Activated T-cell treated with anti-CD3 and anti-CD28 coated beads, Interleukin-2, amount 50 U/mL, for 48 hours (primary cell): ENCODE measurements at regions not wholly inside any gene's neighbourhood (a gene's known extent, or its start where the extent isn't known, plus 50 kb on each side); places are given as distances from the start of the nearest gene placed in this dataset.

Source experiments
- DNase-seq, 2 experiments: peaks; one replicate each; pipeline ENCODE4 v3.0.0-alpha.2; 2020

DNA sequence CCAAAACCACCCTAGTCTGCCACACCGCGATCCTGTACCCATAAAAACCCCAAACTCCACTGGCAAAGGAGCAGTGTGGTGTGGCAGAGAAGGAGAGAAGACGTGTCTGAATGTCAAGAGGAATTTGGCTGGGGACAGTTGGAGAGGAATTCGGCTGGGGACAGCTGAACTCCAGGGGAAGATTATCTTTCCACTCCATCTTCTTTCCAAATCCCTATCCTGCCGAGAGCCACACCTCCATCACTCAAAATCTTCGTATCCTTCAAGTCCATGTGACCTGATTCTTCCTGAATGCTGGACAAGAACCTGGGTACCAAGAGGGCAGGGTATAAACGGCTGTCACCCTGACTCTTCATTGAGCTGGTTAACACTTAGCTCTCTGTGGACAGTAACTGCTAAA, 448.1 kb downstream of the ARHGEF28 start:
- DNase-seq, result no peak

DNA sequence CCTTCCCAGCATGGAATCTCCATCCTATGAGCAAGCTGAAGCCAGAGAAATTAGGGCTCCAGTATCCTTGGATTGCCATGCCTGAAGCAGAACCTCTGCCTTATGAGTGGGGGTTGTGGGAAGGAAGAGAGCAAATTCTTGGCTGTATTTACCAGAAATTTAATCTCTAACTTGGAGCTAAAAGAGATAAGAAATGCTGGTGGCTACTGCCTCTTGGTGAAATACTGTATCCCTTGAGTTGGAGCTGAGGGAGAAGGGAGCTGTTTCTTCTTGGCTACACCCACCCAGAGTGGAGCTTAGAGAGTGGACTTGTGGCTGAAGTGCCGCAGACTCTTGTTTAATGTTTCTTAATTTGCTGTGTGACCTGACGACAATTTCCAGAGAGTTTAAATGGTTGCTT, 447.3 kb downstream of the ARHGEF28 start:
- no peak for DNase-seq

DNA sequence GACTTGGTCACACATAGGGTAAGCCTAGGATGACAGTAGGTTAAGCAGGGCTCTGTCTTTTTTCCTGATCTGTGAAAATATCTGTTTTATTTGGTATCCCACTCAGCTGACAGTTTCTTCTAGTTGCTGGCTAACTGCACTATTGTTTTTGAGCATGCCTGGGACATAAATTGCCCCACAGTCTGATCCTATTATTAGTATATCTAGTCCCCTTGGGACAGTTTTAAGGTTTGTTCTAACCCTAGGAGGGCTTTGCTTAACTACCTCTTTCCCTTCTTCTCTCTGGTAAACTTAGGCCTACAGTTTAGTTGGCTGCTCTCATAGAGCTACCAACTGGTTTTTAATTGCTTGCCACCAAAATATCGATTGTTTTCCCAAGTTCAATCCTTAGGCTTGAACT, 446.6 kb downstream of the ARHGEF28 start:
- DNase-seq, result no peak

DNA sequence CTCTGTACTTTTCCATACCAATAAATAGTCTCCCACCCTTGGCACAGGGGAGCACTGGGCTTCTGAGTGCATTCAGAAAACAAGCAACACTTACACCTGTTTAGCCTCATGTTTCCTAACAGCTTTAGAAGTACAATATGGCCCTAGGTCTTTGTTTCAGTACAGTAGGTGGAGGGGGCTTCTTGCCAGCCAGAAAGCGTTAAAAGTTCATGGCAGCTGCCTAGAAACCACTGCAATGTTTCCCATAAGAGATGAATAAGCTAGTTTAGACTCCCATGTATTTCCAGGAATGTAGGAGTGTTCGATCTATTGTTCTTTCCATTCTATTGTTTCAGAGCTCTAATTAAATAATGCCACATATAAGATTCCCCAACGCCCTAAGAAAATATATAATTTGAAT, 444.8 kb downstream of the ARHGEF28 start:
- DNase-seq, result no peak

- DNase-seq, result no peak
Measured at GRCh38 chr5:74069741-74070140, 443.7 kb downstream of the ARHGEF28 start.

GRCh38 chr5:74067748-74068541, 441.9 kb downstream of the ARHGEF28 start:
- no peak for DNase-seq

DNA sequence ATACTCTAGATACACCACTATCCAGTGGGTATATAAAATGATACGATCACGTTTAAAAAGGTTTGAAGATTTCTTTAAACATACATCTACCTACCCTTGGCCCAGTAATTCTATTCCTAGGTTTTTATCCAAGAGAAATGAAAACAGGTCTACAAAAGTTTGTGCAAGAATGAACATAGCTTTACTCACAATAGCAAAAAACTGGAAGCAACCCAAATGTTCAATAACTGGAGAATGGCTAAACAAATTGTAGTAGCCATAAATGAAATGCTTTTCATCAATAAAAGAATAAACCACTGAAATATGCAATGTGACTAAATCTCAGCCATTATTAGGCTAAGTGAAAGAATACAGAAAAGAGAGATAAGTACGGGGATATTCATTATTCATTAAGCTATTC, 438.9 kb downstream of the ARHGEF28 start:
- DNase-seq, result no peak

- DNase-seq, result no peak
Measured at GRCh38 chr5:74064225-74064624, 438.2 kb downstream of the ARHGEF28 start.

- DNase-seq, result no peak
Measured at GRCh38 chr5:74063821-74064220, 437.8 kb downstream of the ARHGEF28 start.

DNA sequence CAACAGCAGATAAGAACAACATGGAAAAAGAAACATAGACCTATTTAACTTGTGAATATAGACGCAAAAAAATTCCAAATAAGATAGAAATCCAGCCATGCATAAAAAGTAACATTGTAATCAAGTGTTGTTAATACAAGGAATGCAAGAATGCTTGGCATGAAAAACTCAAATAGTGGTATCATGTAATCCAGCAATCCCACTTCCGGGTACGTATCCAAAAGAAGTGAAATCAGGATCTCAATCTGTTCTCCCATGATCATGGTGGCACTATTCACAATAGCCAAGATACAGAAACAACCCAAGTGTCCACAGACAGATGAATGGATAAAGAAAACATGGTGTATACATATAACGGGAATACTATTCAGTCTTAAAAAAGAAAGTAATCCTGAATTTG, 437.4 kb downstream of the ARHGEF28 start:
- DNase-seq, result no peak

DNA sequence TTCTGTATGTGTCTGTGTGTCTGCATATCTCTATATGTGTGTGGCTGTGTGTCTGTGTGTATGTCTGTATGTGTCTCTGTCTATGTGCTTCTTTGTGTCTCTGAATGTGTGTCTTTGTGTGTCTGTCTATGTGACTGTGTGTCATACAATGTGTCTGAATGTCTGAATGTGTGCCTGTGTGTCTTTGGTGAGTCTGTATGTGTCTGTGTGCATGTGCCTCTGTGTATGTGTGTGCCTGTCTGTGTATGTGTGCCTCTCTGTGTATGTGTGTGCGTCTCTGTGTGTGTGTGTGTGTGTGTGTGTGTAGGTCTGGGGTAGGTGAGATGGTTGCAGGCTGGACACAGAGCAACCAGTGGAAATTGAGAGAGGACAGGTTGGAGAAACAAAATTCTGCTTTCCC, 435.3 kb downstream of the ARHGEF28 start:
- no peak for DNase-seq

- no peak for DNase-seq
Measured at GRCh38 chr5:74059706-74060105, 433.7 kb downstream of the ARHGEF28 start.

GRCh38 chr5:74056789-74057164, 430.8 kb downstream of the ARHGEF28 start:
- no peak for DNase-seq

DNA sequence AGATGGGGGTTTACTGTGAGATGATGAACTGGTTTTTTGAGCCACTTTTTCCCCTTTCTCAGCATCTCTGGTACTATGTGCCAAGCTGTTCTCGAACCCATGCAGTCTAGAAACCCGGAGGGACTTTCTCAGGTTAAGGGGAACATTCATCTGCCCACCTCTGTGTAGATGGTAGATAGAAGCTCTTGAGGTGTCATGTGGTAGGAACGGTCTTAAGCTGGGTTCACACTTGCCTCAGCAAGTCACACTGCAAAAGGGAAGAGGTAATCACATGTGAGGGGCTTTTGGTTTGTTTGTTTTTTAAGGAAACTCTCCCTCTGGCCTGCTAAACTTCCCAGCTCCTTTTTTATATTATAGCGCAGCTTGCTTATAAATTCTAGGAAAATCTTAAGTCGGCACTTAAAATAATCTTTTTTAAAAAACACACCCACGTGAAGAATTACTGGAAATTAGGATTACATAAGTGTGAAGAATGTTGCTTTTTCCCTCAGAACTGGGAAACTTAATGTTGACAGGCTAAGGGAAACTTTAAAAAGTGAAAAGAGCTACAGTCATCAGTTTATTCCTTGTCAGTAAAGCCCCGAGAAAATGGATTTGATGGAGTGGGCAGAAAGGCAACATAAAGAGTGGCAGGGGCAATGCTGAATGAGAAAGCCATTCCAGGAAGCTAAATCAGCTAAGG, 430.3 kb downstream of the ARHGEF28 start:
- DNase-seq, result no peak

- DNase-seq, result no peak
Measured at GRCh38 chr5:74055486-74056106, 429.6 kb downstream of the ARHGEF28 start.

DNA sequence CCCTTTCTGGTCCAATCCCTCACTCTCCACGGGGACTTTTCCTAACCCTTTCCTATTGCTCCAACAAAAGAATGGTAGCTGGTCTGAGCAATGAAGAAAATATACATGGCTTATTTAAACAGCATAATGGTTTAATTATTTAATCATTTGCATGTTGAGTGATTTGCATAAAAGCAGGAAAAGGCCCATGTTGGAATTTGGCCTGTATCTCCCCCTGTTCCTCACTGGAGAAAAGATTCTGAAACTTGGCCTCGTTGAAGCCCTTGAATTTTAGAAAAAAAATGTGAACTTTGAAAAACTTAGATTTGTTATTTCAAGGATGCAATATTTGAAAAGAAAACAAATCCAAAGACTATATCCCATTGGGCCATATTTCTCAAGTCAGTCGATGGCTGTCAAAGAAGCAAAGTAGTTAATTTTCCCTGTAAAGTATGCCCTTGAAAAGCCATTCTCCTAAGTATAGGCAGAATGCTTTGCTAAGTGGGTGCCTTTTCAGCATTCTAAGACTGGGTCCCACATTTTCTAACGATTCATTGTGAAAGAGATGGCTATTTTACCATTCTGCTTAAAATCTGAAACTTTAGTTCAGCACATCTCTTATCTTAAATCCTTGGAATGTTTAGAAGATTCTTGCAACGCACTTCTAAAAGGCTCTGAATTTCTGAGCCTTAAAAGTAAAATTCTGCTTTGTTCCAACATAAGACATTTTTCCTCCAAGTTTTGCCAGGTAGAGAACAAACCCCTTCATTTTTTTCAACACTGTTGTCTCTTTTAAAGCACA, 428.8 kb downstream of the ARHGEF28 start:
- no peak for DNase-seq

DNA sequence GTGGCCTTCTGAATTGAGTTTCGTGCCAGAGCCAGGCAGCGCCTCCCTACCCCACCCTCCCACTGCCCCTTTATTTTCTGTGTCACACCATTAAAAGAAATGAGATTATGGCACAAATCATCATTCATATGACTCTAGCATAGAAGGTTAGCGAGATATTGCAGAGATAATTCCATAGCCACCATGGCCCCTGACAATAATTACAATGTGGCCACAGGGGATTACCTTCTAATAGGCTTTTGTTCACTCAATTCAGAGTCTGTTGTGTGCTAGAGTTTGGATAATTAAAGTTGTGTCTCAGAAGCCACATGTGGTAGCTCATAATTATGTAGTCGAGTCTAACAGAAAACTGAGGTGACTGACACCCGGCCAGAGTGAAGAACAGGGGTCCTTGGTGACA, 428.1 kb downstream of the ARHGEF28 start:
- DNase-seq, result no peak

- DNase-seq, result no peak
Measured at GRCh38 chr5:74052441-74053221, 426.6 kb downstream of the ARHGEF28 start.

- DNase-seq, result no peak
Measured at GRCh38 chr5:74051076-74051475, 425.1 kb downstream of the ARHGEF28 start.

DNA sequence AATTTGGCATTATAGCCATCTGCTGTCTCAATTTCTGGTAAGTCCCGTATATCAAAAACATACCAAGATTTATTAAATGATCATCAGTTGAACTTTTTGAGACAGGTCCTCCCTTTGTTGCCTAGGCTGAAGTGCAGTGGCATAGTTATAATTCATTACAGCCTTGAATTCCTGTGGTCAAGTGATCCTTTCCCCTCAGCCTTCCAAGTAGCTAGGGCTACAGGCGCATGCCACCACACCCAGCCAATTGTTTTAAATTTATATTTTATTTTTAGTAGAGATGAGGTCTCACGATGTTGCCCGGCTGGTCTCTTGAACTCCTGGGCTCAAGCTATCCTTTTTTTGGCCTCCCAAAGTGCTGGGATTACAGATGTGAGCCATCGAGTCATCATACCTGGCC, 418.9 kb downstream of the ARHGEF28 start:
- no peak for DNase-seq

DNA sequence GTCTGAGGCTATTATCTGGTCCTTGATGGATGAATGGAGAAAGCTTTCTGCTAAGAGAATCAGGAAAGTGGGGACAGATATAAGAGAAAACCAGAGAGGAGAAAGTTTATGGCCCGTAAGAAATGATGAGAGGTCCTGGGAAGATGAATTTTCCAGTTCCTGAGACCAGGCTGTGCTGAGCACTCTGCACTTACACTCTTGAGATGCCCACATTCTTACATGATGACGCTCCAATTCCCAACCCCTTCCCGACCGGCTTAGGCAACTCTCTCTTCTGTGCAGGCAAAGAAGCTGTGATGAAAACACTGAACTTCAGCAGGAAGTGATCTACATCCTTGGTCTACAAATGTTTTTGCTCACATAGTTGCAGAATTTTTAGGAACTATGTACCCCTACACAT, 417.0 kb downstream of the ARHGEF28 start:
- no peak for DNase-seq

DNA sequence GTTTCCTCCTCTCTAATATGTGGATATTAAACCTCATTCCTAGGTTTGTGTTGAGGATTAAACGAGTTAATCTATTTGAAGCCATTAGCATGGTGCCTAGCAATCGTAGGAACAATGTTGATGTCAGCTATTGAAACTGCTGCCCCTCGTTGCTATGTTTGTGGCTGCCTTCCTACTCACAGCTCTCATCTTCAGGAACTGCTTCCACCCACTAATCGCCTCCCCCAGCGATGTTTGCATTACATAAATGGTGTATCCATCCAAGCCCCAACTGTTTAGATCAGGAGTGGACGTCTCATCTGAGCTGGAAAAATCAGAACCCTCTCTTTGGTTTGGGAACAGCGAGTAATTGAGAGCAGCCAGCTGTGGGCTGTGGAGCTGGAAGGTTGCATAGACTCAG, 416.6 kb downstream of the ARHGEF28 start:
- DNase-seq, result no peak

GRCh38 chr5:74041913-74042312, 415.9 kb downstream of the ARHGEF28 start:
- no peak for DNase-seq
